Neuronal stem cell (in vitro differentiated cells): ENCODE measurements at regions not wholly inside any gene's neighbourhood (a gene's known extent, or its start where the extent isn't known, plus 50 kb on each side); places are given as distances from the start of the nearest gene placed in this dataset.

ENCODE experiments used
- DNase-seq: peaks from one replicate; pipeline ENCODE4 v3.0.0-alpha.2; 2013; ENCODE audit warnings: low spot score
- H2AFZ ChIP-seq: one replicate; pipeline ENCODE4 v1.6.1; 2013; ENCODE audit warnings: mild to moderate bottlenecking, low read length, inconsistent platforms
- H2AK5ac ChIP-seq: 2 replicates; pipeline ENCODE4 v1.6.1; 2013; ENCODE audit warnings: low read depth, mild to moderate bottlenecking, inconsistent platforms, low read length, moderate library complexity, mixed read lengths
- H2BK120ac ChIP-seq: 2 replicates; pipeline ENCODE4 v1.6.1; 2013; ENCODE audit warnings: low read depth, mild to moderate bottlenecking, inconsistent platforms, low read length, moderate library complexity, mixed read lengths
- H2BK12ac ChIP-seq: one replicate; pipeline ENCODE4 v1.6.1; 2013; ENCODE audit warnings: low read length, inconsistent platforms
- H2BK15ac ChIP-seq: 2 replicates; pipeline ENCODE4 v1.6.1; 2013; ENCODE audit warnings: mild to moderate bottlenecking, low read length, inconsistent platforms, mixed read lengths
- H2BK5ac ChIP-seq: one replicate; pipeline ENCODE4 v1.6.1; 2013; ENCODE audit warnings: inconsistent platforms, mild to moderate bottlenecking, low read length, moderate library complexity
- H3K14ac ChIP-seq: one replicate; pipeline ENCODE4 v1.6.1; 2013; ENCODE audit warnings: low read length, inconsistent platforms
- H3K18ac ChIP-seq: 2 replicates; pipeline ENCODE4 v1.6.1; 2013; ENCODE audit warnings: low read length, inconsistent platforms
- H3K23ac ChIP-seq: 2 replicates; pipeline ENCODE4 v1.6.1; 2013; ENCODE audit warnings: low read depth, mild to moderate bottlenecking, mixed read lengths, low read length, inconsistent platforms; ENCODE audit not compliant: poor library complexity
- H3K27ac ChIP-seq: replicated peaks from 3 replicates; pipeline ENCODE4 v1.5.1; 2013; ENCODE audit warnings: low read length, inconsistent platforms
- H3K27me3 ChIP-seq, 3 experiments: 2 replicates each; pipeline ENCODE4 v1.6.1; 2013; ENCODE audit warnings: low read length in 3 of 3, mild to moderate bottlenecking in 2 of 3, inconsistent platforms in 1 of 3, low read depth in 1 of 3, mixed read lengths in 1 of 3, moderate library complexity in 1 of 3; ENCODE audit not compliant: control insufficient read depth in 3 of 3, insufficient read depth in 3 of 3
- H3K36me3 ChIP-seq, 2 donors: replicated peaks in 1 of 2; 2 replicates each; pipeline ENCODE4 v1.6.1; 2013; ENCODE audit warnings: low read length in 2 of 2; ENCODE audit not compliant: control insufficient read depth in 2 of 2, insufficient read depth in 2 of 2
- H3K4ac ChIP-seq: 2 replicates; pipeline ENCODE4 v1.6.1; 2013; ENCODE audit warnings: inconsistent platforms, mild to moderate bottlenecking, low read length, moderate library complexity
- H3K4me1 ChIP-seq, 2 donors: 1 replicate in 1 of 2; 2 replicates in 1 of 2; pipeline ENCODE4 v1.6.1; 2013; ENCODE audit warnings: low read length in 2 of 2, low read depth in 1 of 2; ENCODE audit not compliant: control insufficient read depth in 2 of 2, insufficient read depth in 1 of 2
- H3K4me2 ChIP-seq: one replicate; pipeline ENCODE4 v1.6.1; 2013; ENCODE audit warnings: mild to moderate bottlenecking, low read length, inconsistent platforms; ENCODE audit not compliant: insufficient read depth, poor library complexity, severe bottlenecking
- H3K4me3 ChIP-seq, 2 donors: 2 replicates each; pipeline ENCODE4 v1.5.1; 2013; ENCODE audit warnings: low read length in 2 of 2, mild to moderate bottlenecking in 2 of 2, inconsistent platforms in 1 of 2, moderate library complexity in 1 of 2
- H3K79me1 ChIP-seq: one replicate; pipeline ENCODE4 v1.6.1; 2013; ENCODE audit warnings: low read depth, mild to moderate bottlenecking, inconsistent platforms, low read length, moderate library complexity
- H3K9ac ChIP-seq: one replicate; pipeline ENCODE4 v1.6.1; 2013; ENCODE audit warnings: mild to moderate bottlenecking, low read depth, low read length, inconsistent platforms; ENCODE audit not compliant: poor library complexity
- H3K9me3 ChIP-seq, 2 donors: replicated peaks in 1 of 2; 2 replicates each; pipeline versions ENCODE3 to v1.6.1; 2013; ENCODE audit warnings: low read length in 2 of 2, mild to moderate bottlenecking in 2 of 2, inconsistent platforms in 1 of 2, low read depth in 1 of 2, mixed read lengths in 1 of 2, moderate library complexity in 1 of 2; ENCODE audit not compliant: control insufficient read depth in 2 of 2, insufficient read depth in 1 of 2
- H4K8ac ChIP-seq: one replicate; pipeline ENCODE4 v1.6.1; 2013; ENCODE audit warnings: low read depth, mild to moderate bottlenecking, inconsistent platforms, low read length, moderate library complexity
- H4K91ac ChIP-seq: one replicate; pipeline ENCODE4 v1.6.1; 2013; ENCODE audit warnings: low read length, low read depth, mild to moderate bottlenecking, inconsistent platforms; ENCODE audit not compliant: poor library complexity
- WGBS, 2 donors: extraction: QIAGEN DNeasy Blood & Tissue Kit; methylation state at CpG; one replicate each; pipeline ENCODE4 v1.1.7; 2013; ENCODE audit warnings: missing lambda C conversion rate in 2 of 2, mixed read lengths in 1 of 2; ENCODE audit not compliant: insufficient read length in 2 of 2, insufficient replicate concordance in 1 of 2; ENCODE audit errors: extremely low coverage in 2 of 2; 5-methylcytosine and 5-hydroxymethylcytosine counted together

GRCh38 chr12:90262251-90262650, 553.6 kb upstream of the ATP2B1 start:
- no peak overlapping the region for H2AFZ ChIP-seq
- H3K79me1 ChIP-seq: no peaks in the 10 kb centered on the region
- no peaks in the 10 kb centered on the region for H3K36me3 ChIP-seq
- H3K27me3 ChIP-seq: no peaks in the 10 kb centered on the region
- no peak overlapping the region for H2BK12ac ChIP-seq
- no peak overlapping the region for H4K8ac ChIP-seq
- no peak overlapping the region for H2BK120ac ChIP-seq
- H3K9ac ChIP-seq: no peak overlapping the region
- H3K4ac ChIP-seq: no peak overlapping the region
- no peak overlapping the region for H3K23ac ChIP-seq
- no peaks in the 10 kb centered on the region for H3K4me1 ChIP-seq
- H2BK15ac ChIP-seq: no peak overlapping the region
- no peak overlapping the region for H3K27ac ChIP-seq
- H4K91ac ChIP-seq: no peak overlapping the region
- no peak for DNase-seq
- no peak overlapping the region for H3K14ac ChIP-seq
- H2AK5ac ChIP-seq: no peak overlapping the region
- no peaks in the 10 kb centered on the region for H3K9me3 ChIP-seq
- no peak overlapping the region for H3K4me2 ChIP-seq
- no peak overlapping the region for H2BK5ac ChIP-seq
- no peak overlapping the region for H3K18ac ChIP-seq
- no peak overlapping the region for H3K4me3 ChIP-seq

- no peak overlapping the region for H3K9ac ChIP-seq
- no peak overlapping the region for H2BK12ac ChIP-seq
- H3K36me3 ChIP-seq: no peaks in the 10 kb centered on the region
- H2BK5ac ChIP-seq: no peak overlapping the region
- no peak overlapping the region for H3K27ac ChIP-seq
- H3K18ac ChIP-seq: no peak overlapping the region
- H2BK120ac ChIP-seq: no peak overlapping the region
- H3K4me2 ChIP-seq: no peak overlapping the region
- no peak overlapping the region for H3K23ac ChIP-seq
- no peaks in the 10 kb centered on the region for H3K4me1 ChIP-seq
- no peak overlapping the region for H2AK5ac ChIP-seq
- no peak overlapping the region for H3K4me3 ChIP-seq
- H3K79me1 ChIP-seq: no peaks in the 10 kb centered on the region
- H3K9me3 ChIP-seq: no peaks in the 10 kb centered on the region
- no peaks in the 10 kb centered on the region for H3K27me3 ChIP-seq
- no peak overlapping the region for H3K4ac ChIP-seq
- no peak for DNase-seq
- no peak overlapping the region for H3K14ac ChIP-seq
- H2BK15ac ChIP-seq: no peak overlapping the region
- H4K91ac ChIP-seq: no peak overlapping the region
- H2AFZ ChIP-seq: no peak overlapping the region
- no peak overlapping the region for H4K8ac ChIP-seq
Measured at GRCh38 chr12:90261283-90261682, 552.6 kb upstream of the ATP2B1 start.

DNA sequence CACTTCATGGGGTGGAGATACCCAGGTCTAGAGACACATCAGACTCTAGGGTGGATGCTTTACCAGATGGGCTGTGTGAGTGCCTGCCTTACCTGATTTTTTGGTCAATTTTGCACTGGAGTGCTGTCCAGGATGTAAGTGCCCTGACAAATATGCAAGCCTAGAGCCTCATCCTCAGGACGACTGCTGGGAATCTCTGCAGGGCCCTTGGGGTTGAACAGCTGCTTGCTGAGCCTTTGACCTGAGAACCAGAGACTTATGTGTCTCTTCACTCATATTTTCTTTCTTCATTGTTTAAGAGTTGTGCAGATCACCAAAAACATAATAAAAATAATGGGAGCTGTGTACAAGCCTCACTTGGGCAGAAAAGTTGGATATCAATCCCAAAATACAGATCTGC, 551.5 kb upstream of the ATP2B1 start:
- Histone ChIP-seq H3K79me1 (no peaks in the 10 kb centered on the region), H3K9ac (no peak overlapping the region), H3K4ac (no peak overlapping the region), H3K14ac (no peak overlapping the region), H3K18ac (no peak overlapping the region), H3K4me1 (no peaks in the 10 kb centered on the region), H2BK12ac (no peak overlapping the region), H3K9me3 (no peaks in the 10 kb centered on the region), H2AFZ (no peak overlapping the region), H2AK5ac (no peak overlapping the region), H2BK5ac (no peak overlapping the region), H2BK15ac (no peak overlapping the region), H4K8ac (no peak overlapping the region), H3K4me3 (no peak overlapping the region), H3K36me3 (no peaks in the 10 kb centered on the region), H3K27ac (no peak overlapping the region), H3K23ac (no peak overlapping the region), H3K4me2 (no peak overlapping the region), H2BK120ac (no peak overlapping the region), H4K91ac (no peak overlapping the region), H3K27me3 (no peaks in the 10 kb centered on the region)
- no peak for DNase-seq
- WGBS, 2 donors: no CpG with 5 or more reads among the region's 1 CpG

DNA sequence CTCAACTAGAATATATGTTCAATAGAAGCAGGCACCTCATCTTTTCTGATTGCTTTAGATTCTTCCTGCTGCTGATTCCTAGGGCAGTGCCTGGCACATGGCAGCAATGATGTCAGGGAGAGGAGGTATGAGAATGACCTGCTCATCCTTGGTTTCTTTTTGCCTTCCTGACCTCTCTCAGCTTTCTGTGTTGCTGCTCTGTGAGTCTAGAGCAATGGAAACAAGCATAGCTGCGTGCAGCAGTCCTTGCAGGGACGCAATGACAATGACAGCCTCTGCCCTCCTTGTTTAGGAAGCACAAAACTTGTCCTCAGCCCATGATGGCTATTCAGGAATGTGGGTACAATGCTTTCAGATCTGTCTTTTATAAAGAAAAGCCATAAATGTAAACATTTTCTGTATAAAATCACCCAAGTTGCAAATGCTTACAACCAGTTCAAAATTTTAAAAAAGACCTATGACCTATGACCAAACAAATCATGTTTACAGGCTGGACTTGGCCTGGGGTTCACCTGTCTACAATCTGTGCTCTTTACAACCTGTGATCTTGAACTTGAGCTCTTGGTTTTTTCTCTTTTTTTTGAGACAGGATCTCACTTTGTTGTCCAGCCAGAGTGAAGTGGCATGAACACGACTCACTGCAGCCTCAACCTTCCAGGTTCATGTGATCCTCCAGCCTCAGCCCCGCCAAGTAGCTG, 549.4 kb upstream of the ATP2B1 start:
- Histone ChIP-seq H4K91ac (no peak overlapping the region), H3K9ac (no peak overlapping the region), H2BK15ac (no peak overlapping the region), H3K27ac (no peak overlapping the region), H3K4me1 (no peaks in the 10 kb centered on the region), H3K9me3 (no peaks in the 10 kb centered on the region), H3K23ac (no peak overlapping the region), H3K4ac (no peak overlapping the region), H3K79me1 (no peaks in the 10 kb centered on the region), H3K14ac (no peak overlapping the region), H2AFZ (no peak overlapping the region), H3K4me2 (no peak overlapping the region), H4K8ac (no peak overlapping the region), H3K36me3 (no peaks in the 10 kb centered on the region), H2BK12ac (no peak overlapping the region), H2BK5ac (no peak overlapping the region), H3K18ac (no peak overlapping the region), H2AK5ac (no peak overlapping the region), H2BK120ac (no peak overlapping the region), H3K27me3 (no peaks in the 10 kb centered on the region), H3K4me3 (no peak overlapping the region)
- no peak for DNase-seq
- no CpG with 5 or more reads among the region's 4 CpGs for WGBS, 2 donors
